GM18870 (cell line): ENCODE measurements at regions not wholly inside any gene's neighbourhood (a gene's known extent, or its start where the extent isn't known, plus 50 kb on each side); places are given as distances from the start of the nearest gene placed in this dataset.

Source experiments
- ATAC-seq: cut with Tn5 transposase; IDR thresholded peaks from one replicate; pipeline ENCODE4 v1.9.1; 2021; ENCODE audit warnings: moderate library complexity; ENCODE audit not compliant: unreplicated experiment

DNA sequence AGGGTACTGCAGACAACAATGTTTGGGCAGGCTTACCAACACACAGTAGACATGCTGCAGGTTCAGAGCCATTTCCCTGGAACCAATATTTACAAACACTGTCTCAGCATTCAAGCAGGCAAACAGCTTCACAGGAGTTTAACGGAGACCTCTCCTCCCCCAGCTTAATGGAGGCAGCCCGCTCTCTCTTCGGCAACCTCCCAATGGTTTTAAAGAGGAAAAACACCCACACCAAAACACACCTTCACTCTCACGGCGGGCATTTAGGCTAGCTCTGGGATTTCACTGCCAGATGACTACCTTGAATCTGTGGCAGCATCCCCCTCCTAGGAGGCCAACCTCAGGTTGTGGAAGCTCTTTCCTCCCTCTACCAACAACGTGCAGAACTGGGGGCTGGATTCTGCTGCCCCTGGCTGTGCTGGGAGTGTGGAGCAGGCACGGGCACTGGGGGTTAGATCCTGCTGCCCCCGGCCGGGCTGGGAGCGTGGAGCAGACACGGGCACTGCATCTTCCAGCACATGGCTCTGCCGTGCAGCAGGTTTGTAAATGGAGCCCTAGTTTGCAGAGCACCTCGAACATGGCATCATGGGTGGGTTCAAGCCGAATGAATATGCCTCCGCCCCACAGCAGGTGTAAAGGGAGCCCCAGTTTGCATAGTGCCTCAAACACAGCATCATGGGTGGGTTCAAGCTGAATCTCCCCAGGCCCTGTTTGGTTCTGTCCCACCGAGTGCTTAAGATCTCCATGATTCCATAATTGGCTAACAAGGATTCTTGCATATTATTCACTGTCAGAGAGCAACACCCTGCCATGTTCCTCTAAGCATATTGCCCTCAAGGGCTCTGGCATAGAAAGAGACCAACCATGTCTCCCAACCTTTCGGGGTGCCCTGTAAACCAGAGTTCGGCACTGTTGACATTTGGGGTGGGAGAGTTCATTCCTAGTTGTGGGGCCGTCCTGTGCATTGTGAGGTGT is 86.4 kb downstream of the RBFOX3 start:
- ATAC-seq: no peak

DNA sequence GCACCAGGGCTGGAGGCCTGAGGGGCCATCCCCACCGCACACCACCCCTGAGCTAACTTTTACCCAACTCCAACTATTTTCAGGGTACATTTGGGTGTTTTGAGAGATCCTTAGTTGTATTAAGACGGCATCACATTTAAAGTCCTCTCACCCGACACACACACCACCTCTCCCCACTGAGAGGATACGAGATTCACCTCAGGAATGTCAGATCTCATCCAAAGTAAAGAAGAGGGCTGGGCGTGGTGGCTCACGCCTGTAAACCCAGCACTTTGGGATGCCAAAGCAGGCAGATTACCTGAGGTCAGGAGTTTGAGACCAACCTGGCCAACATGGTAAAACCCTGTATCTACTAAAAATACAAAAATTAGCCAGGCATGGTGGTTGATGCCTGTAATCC is 88.4 kb downstream of the RBFOX3 start:
- ATAC-seq: no peak

DNA sequence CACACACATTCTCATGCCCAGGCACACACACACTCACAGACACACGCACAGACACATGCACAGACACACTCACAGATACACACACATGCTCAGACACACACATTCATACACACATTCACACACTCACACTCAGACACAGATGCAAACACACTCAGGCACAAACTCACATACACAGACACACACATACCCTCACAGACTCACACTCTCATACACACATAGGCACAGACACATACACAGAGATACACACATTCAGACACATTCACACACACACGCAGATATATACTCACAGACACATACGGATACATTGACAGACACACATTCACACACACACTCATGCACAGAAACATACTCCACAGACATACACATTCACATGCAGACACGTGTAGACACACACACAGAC is 89.6 kb downstream of the RBFOX3 start:
- ATAC-seq: no peak

DNA sequence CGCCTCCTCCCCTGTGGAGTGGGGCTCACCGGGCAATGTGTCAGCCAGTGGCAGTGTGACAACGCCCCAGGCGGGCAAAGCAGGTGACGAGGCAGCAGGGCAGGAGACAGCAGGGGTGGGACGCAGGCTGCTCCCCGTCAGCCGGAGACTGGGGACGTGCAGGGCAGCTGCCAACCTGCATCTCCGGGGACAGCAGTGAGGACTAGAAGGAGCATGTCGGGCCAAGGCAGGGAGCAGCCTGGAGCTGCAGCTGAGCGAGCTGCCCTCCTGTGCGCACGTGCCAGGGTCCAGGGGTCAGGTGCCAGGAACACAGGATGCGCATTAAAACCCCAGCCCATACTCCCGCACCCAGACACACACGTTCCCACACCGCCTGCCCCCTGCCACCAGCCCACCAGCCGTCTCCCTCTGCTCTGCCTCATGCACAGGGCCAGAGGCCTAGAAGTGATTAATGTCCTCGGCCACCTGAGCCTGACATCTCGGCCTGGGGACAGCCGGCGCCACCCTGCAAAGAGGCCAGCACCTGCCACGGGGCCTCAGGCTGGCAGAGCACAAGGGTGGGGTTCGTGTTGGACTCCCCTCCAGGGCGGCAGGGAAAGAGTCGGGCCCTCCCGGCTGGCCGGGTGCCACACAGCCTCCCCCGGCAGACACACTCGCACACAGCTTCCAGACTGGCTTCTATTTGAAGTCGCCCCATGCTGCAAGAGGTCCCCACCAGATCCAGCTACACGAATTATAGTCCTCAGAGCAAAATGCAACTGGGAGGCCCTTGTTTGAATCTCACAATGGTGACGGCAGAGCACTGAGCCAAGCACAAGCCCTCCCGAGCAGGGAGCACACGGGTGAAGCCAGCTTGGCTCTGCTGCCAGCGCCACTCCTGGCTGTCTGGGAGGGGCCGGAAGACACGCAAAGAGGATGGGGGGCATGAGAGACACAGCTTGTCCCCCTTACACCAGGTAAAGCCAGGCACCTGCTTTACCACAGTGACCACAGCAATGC is 90.4 kb downstream of the RBFOX3 start:
- no peak for ATAC-seq

DNA sequence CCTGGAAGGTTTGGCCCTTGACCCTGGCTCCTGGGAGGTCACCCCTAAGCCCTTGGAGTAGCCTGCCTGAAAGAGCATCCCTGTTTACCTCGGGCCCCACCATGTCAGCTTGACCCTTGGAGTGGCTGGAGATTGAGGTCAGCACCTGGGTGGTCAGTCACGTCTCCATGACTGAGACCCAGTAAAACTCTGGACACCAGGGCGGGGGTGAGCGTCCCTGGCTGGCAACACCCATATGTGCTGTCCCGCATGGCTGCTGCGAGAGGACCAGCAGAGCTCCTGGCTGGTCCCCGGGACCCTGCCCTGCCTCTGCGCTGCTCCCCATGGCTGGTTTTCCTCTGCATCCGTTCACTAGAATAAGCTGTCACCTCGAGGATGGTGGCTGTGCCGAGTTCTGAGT is 91.2 kb downstream of the RBFOX3 start:
- ATAC-seq: no peak

DNA sequence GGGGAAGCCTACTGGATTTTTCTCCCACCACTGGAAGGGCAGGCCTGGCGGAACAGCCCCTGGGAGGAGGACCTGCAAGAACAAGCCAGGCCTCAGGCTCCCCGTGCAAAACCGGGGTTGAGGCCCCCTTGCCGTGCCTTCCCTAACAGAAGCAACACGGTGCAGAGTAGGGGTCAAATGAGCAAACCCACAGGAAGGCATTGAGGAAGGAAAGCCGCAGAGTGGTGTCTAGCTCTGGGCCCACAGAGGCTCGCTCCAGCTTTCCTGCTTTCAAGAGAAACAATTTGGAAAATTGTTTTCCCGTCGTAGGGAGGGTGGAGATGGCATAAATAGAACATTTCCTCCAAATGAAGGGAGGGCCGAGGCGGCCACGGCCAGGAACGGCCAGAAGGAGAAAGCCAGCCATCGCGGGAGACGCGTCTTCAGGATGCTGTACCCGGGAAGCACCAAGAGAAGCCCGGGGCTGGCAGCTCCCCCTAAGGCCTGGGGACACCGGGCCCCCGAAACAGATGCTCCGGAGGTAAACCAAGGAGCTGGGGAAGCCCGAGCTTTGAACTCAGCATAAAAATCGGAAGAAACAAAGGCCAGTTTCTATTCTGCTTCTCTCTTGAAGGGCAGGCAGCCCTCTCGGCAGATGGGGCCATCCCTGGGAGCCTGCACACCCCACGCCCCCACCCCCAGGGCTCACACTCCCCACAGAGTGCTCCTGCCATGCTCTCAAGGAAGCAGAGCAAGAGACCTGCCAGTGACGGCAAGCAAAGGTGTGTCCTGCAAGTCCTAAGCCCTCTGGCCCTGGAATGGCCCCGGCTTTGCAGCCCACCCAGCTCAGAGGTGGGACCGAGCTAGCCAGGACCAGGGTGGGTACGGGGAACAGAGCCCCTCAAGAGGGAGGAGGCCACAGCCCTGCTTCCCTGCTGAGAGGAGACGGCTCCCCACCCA is 92.0 kb downstream of the RBFOX3 start:
- ATAC-seq: no peak

DNA sequence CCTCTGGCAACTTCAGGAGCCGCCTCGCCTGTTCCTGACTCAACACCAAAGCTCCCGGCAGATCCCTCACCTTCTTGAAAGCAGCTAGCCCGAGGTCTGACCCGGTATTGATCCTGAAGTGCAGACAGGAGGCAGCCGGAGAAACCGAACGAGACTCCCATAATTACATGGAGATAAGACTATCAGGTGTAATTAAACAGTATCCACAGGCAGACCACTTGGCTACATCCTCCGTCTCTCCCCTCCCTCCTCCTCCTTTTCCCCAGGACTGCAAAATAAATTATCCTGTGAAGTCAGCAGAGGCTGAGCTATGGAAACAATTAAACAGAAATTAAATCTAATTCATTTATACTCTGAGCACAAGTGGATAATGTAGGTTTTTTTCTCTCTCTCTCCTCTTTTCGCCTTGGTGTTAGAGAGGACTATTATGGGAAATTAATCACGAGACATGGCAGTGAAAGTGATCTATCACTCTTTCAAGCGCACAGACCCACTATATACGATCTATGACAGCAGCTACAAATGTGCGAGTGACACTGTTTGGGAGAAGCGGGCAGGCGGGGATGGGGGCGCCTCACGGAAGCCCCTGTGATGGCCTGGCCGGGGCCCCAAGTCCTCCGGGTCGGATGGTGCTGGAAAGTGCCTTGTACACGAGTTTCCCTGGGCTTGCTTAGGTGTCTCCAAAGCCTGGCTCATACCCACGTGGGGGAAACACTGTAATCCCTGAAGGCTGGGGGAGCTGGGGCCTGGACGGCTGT is 92.8 kb downstream of the RBFOX3 start:
- ATAC-seq: no peak

DNA sequence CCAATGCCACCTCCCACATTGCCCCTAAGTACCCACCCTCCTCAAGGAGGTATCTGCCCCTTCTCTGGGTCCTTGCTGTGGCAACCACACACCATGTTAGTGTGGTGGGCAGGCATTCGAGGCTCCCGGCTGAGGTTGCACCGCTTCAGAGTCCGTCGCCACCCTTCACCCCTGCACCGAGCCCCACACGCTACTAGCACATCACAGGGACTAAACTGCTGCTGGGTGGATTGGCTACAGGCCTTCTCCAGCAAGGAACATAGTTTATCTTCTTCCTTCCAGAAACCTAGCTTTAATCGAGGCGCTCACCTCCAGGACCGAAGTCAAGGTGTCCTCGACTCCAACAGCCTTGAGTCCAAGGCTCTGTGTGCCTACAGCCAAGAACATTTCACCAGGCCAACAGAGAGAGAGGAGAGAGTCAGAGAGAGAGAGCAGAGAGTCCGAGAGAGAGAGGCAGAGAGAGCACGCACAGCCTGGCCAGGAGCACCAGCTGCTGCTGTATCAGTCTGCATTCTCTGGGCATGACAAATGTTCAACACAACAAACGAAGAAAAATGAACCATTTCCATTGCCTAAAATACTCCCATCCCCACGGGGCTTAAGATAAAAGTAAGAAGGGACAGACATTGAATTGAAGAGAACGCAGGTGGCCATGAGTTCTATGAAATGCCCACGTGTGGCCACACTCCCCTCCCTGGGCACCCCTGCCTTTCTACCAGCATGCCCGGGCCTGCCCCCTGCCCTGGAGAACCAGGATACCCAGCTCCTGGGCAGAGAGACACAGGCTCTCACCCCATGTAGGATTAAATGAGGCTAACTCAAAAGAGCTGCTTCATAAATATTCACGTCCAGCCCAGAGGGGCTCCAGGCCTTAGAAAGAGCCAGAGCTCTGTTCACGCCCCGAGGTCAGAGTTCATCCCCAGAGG is 94.9 kb downstream of the RBFOX3 start:
- no peak for ATAC-seq

DNA sequence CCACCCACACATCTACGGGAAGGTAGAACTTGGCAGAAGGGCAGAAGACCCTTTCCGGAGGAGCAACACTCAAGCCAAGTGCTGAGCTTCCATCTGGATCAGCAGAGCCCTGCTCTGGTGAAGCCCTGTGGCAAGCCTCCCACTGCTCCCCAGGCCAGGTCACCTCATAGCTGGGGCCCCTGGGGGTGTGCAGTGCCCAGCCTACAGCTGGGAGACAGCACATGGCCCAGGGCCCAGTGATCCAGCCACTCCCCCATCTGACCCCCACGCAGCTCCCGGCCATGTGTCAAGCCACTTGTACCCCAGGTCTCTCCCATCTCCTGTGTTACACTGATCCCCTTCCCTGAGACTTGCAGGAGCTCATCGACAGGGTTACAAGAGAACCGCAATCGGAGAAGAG is 95.7 kb downstream of the RBFOX3 start:
- no peak for ATAC-seq

DNA sequence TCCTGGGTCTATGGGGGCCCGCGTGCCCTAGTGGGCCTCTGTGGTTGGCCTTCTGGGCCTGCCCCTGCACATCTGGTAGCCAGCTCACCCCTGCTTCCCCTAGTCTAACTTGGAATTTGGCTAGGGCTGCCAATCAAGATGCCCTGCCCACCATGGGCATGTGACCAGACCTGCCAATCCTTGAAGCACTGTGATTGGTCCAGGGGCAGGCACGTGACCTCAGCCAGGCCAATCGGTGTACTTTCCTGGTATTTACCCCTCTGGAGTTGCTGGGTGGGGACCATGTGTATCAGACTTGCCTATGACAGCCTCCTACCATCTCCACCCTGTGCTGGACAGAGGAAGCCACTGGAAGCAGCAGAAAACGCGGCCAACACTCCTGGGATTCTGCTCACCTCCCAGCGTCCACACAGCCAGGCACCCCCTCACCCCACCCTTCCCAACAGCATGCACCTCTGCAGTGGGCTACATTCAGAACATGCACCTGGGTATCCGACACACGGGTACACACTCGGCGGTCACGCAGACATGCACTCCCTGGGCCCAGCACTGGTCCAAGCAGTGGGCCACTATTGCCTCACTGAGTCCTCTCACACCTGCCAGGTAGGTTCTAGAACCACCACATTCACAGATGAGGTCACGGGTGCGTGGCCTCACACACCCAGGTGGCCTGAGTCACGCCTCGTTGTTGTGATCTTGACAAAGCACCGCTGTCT is 96.9 kb downstream of the RBFOX3 start:
- ATAC-seq: no peak

DNA sequence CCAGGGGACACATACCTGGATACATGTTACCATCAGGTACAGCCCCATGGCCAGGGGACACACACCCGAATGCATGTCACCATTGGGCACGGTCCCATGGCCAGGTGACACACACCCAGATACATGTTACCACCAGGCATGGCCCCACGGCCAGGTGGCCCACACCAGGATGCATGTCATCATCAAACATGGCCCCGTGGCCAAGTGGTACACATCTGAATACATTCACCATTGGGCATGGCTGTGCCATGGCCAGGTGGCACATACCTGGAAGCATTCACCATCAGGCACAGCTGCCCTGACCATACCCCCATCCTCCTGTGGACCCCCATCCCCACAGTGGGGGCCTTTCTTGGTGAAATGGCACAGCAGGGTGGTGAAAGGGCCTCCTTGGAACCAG is 97.6 kb downstream of the RBFOX3 start:
- ATAC-seq: no peak

DNA sequence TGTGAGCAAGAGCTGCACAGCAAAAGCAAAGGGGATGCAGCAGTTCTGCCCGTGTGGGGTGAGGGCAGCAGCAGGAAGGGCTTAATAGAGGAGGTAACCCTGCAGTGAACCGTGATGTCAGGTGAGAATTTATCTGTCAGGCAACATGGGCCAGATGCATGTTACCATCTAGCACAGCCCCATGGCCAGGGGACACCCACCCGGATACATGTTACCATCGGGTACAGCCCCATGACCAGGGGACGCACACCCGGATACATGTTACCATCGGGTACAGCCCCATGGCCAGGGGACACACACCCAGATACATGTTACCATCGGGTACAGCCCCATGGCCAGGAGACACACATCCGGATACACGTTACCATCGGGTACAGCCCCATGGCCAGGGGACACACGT is 99.4 kb downstream of the RBFOX3 start:
- ATAC-seq: no peak

DNA sequence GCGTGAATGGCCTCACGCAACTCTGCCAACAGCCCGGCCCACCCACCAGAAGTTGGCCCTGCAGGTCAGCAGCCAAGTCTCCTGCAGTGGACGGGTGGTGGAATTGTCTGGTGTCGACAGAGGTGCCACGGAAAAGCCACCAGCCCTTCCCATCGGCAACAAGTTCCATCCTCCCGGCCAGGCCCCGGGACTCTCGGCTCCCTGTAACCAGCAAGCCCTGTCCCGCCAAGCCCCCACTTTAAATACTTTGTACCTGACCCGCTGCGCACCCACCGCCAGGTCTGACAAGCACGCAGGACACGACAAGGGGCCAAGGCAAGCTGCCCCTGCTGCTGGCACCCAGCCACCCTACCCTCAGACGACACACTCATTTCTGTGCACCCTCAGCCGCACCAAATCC is 100.8 kb downstream of the RBFOX3 start:
- ATAC-seq: no peak

DNA sequence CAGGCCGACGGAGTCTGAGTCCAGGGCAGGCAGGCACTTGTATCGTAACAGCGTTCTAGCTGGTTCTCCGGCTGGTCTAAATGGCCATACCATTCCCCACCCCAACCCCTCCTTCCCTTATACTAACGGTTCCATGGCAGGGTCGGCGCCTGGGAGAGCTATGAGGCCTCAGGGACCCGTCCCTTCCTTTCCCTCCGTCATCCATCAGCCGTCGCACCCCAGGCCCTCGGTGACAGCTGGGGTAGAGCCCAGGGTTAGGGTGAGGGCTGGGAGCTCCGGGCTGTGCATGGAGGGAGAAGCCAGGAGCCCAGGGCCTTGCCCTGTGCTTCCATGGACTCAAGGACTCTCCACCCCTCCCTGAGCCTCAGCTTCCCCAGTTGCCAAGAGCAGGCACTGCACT is 101.4 kb downstream of the RBFOX3 start:
- no peak for ATAC-seq

DNA sequence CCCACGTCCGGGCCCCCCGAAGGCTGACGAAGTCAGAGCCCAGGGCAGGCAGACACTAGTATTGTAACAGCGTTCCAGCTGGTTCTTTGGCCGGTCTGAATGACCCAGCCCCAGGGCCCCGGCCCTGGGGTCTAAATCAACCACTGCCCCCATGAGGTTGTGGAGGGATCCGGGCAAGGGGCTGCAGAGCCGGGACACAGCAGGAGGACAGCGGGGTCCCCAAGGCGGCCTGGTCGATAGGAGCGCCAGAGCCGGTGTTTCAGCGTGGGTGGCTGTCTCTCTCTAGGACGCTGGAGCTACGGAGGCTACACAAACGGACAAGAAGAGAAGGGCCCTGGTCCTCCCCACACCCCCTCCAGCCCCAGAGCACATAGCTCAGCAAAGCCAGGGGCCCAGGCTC is 101.8 kb downstream of the RBFOX3 start:
- ATAC-seq: no peak

DNA sequence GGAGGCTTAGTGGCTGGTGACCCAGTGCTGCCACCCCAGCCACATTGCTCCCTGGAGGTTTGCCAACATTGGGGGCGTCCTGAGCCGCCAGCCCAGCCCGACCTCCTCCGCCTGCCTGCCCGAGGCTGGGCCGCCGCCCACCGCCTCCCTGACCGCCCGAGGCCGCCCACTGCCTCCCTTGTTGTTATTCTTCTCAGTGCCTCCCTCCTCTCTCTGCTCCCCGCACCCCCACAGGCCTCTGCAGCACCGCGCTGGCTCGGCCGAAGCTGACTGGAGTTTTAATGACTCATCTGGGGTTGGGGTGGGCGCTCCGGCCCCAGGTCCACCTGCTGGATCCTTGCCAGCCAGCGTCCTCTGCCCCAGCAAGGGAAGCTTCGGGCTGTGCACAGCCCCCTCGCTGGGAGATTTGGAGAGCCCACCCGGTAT is 102.5 kb downstream of the RBFOX3 start:
- ATAC-seq: no peak

DNA sequence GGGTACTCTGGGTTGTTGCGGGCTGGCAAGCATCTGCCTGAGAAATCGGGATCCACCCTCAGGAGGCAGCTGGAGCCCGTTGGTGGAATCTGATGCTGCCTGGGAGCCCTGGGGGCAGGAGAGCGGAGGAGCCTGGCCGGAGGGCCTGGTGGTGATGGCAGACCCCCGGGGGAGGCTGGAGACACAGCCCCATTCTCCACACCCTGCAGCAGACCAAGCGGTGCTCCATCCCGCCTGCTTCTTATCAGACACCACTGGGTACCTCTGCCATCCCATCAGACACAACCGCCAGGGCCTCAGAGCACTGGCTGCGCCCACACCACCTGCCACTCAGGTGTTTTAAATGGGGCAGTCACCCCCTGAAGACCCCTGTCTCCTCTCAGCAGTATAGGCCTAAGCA is 103.9 kb downstream of the RBFOX3 start:
- no peak for ATAC-seq
